Right hindlimb (tissue), 1 donor: ENCODE measurements at regions not wholly inside any gene's neighbourhood (a gene's known extent, or its start where the extent isn't known, plus 50 kb on each side); places are given as distances from the start of the nearest gene placed in this dataset.

Experiments used
- DNase-seq: peaks from one replicate; pipeline ENCODE4 v3.0.0-alpha.2; 2018

DNA sequence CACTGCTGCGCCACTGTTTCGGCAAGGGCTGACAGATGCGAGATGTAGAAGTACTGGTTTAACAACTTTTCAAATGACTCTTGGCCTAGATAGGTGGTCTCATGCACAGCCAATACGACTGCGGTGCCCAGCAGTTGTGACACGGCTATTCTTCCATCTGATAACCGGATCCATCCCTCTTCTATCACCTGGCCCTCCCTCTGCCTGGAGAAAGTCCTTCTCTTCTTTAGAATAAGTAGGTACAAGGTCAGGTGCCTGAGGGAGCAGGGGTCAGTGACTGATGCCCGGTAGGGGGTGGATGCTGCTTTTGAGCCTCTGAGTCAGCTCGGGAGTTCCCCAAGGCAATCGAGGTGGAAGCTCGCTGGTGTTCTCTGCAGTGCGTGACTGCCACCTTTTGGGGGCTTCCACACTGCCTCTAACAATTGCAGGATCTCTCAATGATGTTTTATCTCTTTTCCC is 166.8 kb upstream of the GRIK2 start:
- DNase-seq, result no peak

DNA sequence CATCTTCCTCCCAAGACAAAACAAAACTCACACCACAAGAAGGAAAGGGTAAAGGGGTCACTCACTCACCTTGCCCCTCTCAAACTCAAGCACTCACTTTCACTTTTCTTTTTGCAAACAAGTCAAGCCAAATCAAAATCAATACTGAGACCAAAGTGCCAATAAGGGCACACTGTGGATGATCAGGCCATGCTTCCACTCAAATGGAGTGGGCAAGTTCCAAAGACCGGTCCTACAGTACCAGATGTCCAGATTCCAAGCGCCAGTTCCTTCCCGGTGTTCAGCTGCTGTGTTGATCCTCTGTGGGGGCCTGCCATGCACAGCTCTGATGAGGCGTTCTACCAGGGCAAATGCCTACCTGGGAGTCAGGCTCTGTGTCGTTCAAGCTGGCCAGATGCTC is 162.6 kb upstream of the GRIK2 start:
- no peak for DNase-seq

DNA sequence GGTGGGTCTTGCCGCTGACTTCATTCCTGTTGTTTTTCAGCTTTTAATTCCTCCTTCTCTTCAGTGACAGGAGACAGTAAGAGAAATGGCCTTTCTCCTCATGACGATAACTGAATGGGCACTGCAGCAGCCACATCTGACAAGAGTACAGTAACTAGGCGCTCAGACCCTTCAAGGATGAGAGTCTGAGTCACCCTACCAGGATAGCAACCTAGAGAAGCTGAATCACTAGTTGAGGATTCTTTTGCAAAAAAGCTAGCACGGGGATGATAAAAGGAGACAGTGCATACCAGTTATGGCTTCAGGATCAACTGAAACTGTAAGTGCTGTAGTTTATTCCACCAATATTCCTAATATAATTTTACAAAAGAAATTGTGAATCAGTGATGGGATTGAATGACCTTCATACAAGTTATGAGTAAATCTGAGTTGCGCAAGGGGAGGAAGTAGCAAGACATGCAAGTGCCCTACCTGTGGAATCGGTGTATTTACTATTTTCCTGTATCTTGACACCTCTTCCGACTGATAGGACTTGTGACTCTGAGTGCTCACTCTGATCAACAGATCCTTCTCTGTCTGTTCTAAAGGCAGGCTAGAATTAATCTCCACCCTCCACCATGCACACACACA is 161.8 kb upstream of the GRIK2 start:
- DNase-seq, result no peak

DNA sequence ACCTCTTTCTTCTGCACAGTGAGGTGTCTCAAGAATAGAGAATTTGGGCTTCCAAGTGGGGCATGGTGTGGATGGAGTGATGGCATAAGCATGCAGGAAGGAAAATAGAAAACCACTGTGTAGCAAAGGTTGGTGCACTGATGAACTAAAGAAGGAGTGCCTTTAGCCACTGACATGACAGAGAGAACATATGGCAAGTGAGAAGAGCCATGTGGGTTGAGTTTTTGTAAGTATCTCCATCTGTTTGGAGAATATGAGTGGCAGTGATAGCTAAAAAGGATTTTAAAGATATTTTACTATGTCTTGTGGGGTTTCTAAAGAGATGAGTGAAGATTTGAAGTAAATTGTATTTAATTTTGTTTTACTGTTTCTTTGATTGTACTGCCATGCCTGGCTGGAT is 160.5 kb upstream of the GRIK2 start:
- no peak for DNase-seq

DNA sequence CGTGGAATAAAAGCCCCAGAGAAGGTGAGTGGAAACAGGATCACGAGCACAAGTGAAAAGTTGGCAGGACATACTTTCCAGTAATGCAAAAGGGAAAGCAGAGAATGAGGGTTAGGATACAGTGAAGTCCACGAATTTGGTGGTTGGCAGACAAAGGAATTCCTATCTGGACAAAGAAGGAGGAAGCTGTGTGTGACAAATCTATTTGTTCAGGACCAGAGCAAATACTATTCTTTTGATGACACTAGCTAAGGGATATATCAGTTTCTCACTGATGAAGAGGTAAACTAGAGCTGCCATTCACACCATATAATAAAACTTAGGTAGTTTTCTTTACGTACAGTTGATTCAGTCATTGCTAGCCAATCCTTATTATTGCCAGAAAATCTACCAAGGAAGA is 156.8 kb upstream of the GRIK2 start:
- DNase-seq, result no peak

DNA sequence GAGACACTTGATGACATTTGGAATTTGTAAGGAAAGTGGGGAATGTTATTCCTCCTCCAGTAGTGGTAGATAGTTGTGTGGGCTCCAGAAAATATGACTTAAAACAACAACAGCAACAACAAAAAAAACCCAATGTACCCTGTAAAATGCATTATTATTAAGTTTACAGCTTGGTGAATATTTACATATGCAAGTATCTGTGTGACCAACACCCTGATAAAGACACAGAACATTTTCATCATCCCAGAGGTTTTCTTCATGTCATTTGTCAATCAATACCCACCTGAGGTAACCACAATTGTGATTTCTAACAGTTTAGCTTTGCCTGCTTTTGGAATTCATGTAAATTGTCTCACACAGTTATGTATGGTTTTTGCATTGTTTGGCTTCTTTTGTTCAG is 152.1 kb upstream of the GRIK2 start:
- DNase-seq, result no peak

DNA sequence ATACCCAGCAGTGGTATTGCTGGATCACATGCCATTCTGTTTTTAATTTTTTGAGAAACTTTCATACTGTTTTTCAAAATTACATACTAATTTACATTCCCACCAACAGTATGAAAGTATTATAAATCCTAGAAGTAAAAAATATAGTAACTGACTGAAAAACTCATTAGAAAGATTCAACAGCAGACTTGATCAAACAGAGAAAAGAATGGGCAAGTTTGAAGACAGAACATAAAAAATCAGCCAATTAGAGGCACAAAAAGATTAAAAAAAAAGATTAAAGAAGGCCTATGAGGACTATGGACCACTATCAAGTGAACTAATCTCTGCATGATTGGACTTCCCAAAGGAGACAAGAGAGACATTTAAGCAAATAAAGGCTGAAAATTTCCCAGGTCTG is 144.0 kb upstream of the GRIK2 start:
- DNase-seq, result no peak

DNA sequence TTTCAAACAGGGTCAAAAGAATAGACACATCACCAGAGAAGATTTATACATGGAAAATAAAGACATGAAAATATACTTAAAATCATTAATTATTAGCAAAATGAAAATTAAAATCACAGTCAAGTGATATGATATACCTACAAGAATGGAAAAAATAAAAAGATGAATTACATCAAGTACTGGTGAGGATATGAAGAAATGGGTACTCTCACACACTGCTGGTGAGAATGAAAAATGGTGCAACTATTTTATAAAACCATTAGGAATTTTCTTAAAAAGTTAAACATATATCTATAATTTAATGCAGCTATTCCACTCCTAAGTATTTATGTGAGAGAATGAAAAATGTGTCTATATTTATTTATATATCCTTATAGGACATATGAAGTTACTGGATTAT is 136.3 kb upstream of the GRIK2 start:
- DNase-seq, result no peak

DNA sequence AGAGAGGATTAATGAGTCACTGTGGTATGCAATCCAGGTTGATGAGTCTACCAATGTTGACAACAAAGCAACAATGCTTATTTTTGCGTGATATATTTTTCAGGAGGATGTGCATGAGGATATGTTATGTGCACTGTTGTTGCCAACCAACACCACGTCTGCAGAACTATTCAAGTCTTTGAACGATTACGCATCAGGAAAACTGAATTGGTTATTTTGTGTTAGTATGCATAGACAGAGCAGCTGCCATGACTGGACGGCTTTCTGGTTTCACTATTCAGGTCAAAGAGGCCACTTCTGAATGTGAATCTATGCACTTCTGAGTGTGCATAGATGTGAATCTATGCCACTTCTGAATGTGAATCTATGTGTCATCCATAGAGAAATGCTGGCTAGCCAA is 134.0 kb upstream of the GRIK2 start:
- no peak for DNase-seq

DNA sequence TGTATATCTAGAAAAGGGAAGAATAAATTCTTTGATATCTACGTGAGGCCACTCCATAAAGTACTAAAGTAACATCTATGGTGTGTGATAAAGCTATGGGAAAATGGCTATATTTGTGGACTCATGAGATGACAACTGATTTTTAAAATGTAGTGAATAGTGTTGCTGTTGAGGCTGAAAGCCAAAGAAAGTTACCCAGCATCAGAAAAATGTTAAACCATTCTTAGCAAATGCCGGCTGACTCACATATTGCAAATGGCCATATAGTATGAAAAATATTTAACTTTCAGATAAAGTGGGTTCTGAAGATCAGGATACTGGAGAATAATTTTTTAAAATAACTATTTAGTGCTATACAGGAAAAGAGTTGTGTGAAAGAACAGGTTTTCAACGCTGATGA is 129.9 kb upstream of the GRIK2 start:
- no peak for DNase-seq

DNA sequence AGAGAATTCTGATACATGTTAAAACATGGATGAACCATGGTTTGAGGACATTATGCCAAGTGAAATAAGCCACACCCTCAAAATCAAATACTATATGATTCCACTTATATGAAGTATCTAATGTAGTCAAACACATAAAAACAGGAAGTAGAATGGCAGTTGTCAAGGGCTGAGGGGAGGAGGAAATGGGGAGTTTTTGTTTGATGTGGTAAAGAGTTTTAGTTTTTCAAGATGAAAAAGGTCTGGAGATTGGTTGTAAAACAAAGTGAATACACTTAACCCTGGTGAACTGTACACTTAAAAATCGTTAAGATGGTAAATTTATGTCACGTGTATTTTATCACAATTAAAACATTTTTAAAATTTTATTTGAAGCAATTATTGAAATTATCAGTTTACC is 127.4 kb upstream of the GRIK2 start:
- DNase-seq, result no peak

DNA sequence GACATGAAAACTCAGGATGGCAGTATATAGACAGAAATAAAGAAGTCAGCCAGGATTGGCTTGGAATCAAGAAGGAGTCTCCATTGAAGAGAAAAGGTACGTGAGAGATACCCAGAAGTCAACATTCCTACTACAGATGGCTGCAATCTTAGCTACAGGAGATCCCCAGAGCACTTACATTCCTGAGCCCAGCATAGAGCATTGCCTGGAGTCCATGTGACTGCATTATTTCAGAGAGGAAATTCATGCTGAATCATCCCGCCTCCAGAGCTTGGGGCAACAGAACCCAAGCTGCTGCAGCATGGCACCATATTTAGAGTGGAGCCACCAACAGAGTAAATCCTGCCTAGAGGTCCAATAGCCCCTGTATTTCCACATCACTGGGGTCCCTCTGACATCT is 125.0 kb upstream of the GRIK2 start:
- DNase-seq, result no peak

DNA sequence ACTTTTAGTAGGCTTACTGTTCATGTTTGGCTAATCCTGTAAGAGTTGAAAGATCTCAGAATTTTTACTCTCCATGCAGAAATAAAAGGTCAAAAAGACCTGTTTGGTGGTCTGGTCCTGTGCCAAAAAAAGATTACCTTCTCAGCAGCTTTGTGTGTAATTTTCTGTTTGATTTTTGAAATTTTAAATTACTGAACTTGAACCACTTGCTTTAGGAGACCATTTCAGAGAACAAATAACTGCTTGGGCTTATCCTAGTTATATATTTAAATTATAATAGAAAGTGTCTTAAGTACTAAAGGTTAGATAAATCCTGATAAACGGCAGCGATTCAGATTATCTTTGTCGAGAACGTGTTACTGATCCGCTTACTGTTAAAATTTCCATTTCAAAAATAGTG is 118.3 kb upstream of the GRIK2 start:
- DNase-seq, result no peak

DNA sequence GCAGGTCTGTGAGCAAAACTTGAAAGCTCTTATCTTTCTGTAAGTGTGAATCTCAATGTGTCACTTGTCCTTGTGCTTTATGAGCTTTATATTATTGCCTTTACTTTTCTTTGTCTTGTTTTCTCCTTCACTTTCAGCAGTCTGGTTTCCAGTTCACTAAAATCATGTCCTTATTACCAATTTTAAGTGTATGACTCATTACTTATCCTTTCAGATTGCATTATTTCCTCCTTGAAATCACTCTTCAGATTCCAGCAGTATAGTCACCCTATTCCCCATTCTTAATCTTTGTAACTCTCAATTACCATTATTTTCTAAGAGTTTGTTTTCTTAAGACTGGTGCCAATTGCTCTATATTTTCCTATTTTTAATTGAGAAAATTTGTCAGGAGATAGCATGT is 117.4 kb upstream of the GRIK2 start:
- no peak for DNase-seq

DNA sequence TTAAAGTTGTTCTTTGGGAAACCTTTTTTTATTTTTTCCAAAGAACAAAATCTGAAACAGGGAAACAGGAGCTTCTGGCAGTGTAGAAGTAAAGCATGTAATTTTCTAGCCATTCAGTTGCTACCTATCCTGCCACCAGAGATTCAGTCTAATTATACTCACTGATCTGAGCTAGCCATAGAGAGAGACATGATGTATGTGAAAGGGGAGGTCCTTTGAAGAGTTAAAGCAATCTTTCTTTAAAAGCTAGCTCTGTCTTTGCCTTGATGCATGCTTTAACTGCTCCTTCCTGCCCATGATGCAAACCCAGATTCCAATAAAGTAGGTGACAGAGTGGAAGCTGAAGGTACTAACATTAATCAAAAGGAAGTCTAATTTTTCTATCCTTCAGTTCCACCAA is 114.1 kb upstream of the GRIK2 start:
- DNase-seq, result no peak

DNA sequence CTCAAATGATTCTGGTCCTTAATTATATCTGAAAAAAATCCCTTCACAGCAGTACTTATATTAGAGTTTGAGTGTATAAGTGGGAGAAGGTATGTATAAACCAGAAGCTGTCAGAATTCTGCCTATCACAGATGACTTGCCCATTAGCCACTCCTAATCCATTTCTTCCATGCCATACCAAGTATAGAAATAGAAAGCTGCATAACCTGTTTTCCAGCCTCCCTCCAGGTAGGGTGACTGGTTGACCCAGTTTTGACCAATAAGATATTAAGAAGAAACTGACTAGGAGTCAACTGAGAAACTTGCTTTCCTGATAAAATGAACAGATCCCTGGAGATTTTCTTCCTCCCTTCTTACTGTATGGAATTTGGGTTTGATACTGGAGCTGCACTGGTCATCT is 112.2 kb upstream of the GRIK2 start:
- DNase-seq, result no peak

DNA sequence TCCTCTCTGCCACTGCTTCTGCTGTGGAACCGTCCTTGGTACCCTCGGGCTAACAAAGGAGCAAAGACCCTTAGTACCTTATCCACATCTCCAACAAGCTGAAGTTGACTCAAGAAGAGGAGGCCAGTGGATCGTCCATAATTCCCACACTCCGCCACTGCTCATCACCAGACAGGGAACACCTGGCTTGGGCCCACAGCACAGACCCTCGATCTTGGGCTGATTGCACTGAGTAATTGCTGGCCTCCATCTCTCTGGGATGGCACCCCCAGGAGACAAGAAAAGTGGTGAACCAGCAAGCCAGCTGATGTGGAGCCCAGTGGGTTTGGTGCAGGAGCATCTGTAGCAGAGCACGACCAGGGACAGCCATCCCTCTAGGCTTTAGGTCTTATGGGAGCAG is 109.4 kb upstream of the GRIK2 start:
- DNase-seq, result no peak

DNA sequence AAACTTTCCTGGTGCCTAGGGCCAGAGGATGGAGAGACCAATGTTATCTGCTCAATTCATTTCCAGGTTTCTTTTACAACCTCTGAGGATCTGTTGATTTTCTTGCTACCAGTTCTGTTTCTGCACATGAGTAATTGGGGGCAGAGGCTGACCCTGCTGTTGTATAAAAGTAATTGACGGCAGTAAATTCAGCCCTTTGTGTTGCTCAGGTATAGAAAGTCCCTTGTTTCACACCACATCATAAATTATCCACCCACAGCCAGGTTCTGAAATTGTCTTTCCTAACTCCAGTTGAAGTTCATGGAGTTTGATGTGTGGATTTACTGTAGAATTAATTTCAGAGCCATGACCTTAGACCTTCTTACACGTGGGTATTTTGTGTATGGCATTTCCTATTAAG is 107.4 kb upstream of the GRIK2 start:
- no peak for DNase-seq

DNA sequence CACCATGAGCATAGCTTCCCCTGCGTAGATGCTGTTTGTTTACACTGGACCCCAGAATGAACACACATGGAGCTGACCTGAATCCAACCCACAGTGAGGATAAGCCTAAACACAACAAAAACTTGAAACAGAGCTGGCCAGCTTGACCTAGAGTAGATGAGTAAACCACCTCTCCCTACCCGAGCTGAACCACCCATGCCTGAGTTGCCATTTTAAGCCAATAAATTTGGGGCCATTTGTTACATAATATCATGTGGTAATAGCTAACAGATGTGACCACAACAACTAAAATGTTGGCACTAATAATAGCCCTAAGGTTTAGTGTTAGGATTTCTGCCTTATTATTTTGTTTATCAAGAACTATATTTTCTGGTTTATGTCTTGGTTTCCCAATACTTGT is 103.2 kb upstream of the GRIK2 start:
- no peak for DNase-seq

DNA sequence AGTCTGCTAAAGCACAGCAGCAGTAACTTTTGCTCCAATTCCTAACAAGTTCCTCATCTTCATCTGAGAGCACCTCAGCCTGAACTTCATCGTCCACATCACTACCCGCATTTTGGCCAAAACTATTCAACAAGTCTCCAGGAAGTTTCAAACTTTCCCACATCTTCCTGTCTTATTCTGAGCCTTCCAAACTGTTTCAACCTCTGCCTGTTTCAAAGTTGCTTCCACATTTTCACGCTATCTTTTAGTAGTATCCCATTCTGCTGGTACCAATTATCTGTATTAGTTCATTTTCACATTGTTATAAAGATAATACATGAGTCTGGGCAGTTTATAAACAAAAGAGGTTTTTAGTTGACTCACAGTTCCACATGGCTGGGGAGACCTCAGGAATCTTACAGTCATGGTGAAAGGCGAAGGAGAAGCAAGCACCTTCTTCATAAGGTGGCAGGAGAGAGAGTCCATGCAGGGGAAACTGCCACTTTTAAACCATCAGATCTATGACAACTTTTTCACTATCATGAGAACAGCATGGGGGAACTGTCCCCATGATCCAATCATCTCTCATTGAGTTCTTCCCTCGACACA is 99.4 kb upstream of the GRIK2 start:
- DNase-seq, result no peak

DNA sequence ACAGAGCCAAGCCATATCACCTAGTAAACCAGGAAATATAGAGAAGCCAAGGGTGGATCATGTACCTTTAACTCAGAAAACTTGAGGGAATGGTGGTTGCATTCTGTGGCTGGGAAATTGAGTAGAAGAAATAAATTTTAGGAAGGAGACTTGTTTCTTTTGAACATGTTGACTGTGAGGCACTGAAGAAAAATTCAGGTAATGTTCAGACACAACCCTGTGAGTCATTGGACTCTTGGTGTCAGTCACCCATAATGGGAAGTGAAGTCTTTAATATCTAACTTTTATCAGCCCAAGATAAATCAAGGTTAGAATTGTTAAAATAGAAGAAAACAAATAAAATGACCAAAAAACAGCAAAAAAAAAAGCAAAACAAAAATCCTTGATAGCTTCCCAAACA is 98.8 kb upstream of the GRIK2 start:
- DNase-seq, result no peak

DNA sequence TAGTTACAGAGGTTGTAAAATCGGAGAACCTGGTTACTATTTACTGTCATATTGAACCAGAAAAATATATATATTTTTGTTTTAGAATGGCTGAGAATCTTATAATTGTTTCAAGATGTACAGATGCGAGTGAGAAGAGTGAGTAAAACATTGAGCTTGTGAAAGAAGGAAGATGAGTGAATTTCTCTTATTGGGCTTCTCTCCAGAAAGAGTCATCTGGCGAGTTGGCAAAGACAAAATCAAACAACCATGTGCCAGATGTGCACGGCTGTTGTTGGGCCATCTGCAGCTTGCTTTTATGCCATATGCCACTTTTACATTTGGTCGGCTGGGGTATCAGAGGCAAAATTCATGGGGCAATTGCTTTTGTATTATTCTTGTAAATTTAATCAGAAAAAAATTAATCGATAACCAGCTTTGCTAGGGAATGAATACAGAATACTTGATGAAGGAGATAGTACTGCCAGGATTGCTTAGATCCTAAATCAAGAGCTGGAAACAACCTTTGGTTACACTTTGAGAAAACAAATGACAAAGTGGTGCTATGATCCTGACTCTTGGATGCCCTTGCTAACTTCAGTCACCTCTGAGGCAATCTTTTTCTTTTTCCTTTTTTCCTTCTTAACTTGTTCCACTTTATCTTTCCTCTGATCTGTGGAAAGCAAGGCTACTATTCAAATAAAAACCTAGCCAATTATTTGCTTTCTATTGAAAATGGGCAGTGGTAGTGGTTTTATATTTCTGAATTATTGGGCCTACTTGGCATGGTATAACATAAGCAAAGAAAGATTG is 97.1 kb upstream of the GRIK2 start:
- DNase-seq, result peak; percentile 46

DNA sequence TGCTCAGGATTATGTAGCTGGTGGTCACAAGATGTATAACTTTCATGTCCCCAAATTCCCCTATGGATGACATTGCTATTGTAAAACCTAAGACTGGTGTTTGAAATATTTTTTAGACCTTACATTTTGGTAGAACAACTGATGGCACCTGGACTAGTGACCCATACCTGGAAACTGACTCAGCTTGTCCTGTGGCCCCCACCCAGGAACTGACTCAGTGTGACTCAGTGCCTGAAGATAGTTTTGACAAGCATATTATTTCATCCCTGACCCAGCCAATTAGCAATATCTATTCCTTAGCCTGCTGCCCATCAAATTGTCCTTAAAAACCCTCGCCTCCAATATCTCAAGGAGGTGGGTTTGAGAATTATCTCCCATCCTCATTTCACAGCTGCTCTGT is 90.9 kb upstream of the GRIK2 start:
- DNase-seq, result no peak

DNA sequence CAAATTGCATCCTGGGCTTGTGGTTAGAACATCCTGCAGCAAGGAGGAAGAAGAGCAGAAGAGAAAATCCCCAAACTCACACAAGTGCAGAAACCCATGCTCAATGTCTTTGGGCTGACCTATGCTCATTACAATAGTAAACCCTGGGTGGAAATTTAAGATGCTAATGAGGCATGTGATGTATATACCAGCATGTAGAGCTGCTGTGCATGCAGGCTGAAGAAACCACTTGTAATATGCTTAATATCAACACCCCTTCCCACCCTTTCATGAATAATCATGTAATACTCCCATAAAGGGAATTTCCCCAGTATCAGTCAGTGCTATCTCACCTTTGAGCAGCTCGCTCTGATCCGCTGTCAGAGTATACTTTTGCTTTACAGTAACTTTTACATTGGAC is 90.0 kb upstream of the GRIK2 start:
- no peak for DNase-seq

DNA sequence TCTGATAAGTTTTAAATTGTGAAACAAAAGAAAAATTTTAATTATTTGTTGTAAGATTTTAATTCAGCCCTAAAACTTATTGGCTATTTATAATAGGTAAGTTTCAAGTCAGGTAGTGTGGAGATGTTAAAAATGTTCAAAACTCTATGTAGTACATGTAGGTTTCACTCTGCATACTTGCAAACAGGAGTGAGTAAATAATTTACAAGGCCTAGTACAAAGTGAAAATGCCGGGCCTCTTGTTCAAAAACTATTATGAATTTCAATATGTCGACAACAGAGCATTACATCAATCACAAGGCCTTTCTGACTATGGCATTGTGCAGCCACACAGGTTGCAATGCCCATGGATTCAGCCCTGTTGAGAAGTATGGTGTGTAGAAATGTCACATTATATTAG is 80.9 kb upstream of the GRIK2 start:
- DNase-seq, result no peak
